ENCODE measurements at regions not wholly inside any gene's neighbourhood (a gene's known extent, or its start where the extent isn't known, plus 50 kb on each side); places are given as distances from the start of the nearest gene placed in this dataset.

- no peak for DNase-seq (ENCODE audit: low read depth in 2 of 2)
Observed at GRCh38 chr7:24521917-24522623, 51.2 kb upstream of the PALS2 start.

All from stimulated activated CD8-positive, alpha-beta memory T cell treated with anti-CD3 and anti-CD28 coated beads, Interleukin-7, amount 100 ng/mL, for 4 hours (primary cell).